Progenitor cell of endocrine pancreas (in vitro differentiated cells): ENCODE measurements at regions not wholly inside any gene's neighbourhood (a gene's known extent, or its start where the extent isn't known, plus 50 kb on each side); places are given as distances from the start of the nearest gene placed in this dataset.

Experiments
- DNase-seq: peaks from one replicate; pipeline ENCODE4 v3.0.0; 2021; ENCODE audit warnings: low spot score; ENCODE audit not compliant: unreplicated experiment
- H3K27ac Mint-ChIP-seq: 2 replicates; pipeline ENCODE4 v1.8.0; 2021; ENCODE audit warnings: mild to moderate bottlenecking, moderate library complexity, mixed read lengths
- H3K27me3 Mint-ChIP-seq: 2 replicates; pipeline ENCODE4 v1.8.0; 2021; ENCODE audit warnings: mixed read lengths
- H3K36me3 Mint-ChIP-seq: 2 replicates; pipeline ENCODE4 v1.8.0; 2022; ENCODE audit warnings: mixed read lengths; ENCODE audit not compliant: insufficient read depth
- H3K4me1 Mint-ChIP-seq: 2 replicates; pipeline ENCODE4 v1.8.0; 2021; ENCODE audit warnings: low read depth, mixed read lengths
- H3K4me3 Mint-ChIP-seq: 2 replicates; pipeline ENCODE4 v1.8.0; 2021; ENCODE audit warnings: low read depth, mild to moderate bottlenecking, moderate library complexity, mixed read lengths
- H3K9me3 Mint-ChIP-seq: 2 replicates; pipeline ENCODE4 v1.8.0; 2021; ENCODE audit warnings: low read depth, mixed read lengths
- CTCF ChIP-seq: fragments of 200-600 bp; sonication (generic); IDR thresholded peaks from one replicate; pipeline ENCODE4 v1.5.0; 2021; ENCODE audit warnings: antibody characterized with exemption, mild to moderate bottlenecking; ENCODE audit not compliant: unreplicated experiment

DNA sequence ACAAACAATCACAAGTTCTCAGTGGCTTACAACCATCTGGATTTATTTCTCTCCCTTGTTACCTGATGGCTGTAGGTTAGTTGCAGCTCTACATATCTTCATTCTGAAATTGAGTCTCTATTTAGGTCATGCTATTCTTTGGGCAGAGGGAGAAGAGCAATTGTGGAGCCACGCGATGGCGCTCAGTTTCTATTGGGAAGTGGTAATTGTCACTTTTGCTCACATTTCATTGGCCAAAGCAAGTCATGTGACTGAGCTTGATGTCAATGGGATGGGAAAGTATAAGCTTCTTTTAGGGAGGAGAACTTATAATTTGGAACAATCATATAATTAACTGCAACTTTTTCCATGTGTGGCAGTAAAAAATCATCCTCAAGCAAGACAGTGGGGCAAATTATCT lies 166.5 kb downstream of the LMO4 start:
- Mint-ChIP-seq H3K9me3 (no peaks in the 10 kb centered on the region), H3K36me3 (no peaks in the 10 kb centered on the region), H3K27ac (no peak overlapping the region), H3K4me1 (peaks cover 12% of the 10 kb centered on the region), H3K27me3 (no peaks in the 10 kb centered on the region), H3K4me3 (no peak overlapping the region)
- DNase-seq, result no peak
- TF ChIP-seq CTCF, result no peak

DNA sequence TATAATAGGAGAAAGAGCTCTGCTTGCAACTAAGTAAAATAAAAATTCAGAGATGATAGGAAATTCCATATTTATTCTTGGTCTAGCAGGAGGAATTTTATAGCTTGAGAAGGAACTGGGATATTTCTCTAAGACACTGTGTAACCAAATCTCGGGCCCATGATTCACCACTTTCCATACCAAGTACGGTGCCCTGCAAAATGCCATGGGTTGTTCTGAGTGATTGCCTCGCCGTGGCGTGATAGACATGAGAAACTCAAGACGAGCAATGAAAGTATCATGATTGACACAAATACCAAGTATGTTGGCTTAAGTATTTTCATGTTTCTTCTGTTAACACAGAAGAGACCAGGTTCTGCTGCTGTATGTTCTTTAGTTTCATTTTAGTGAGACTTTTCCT lies 167.2 kb downstream of the LMO4 start:
- Mint-ChIP-seq H3K9me3 (no peaks in the 10 kb centered on the region), H3K36me3 (no peaks in the 10 kb centered on the region), H3K4me1 (peaks cover 12% of the 10 kb centered on the region), H3K27me3 (no peaks in the 10 kb centered on the region), H3K27ac (no peak overlapping the region), H3K4me3 (no peak overlapping the region)
- DNase-seq, result no peak
- TF ChIP-seq CTCF, result no peak

DNA sequence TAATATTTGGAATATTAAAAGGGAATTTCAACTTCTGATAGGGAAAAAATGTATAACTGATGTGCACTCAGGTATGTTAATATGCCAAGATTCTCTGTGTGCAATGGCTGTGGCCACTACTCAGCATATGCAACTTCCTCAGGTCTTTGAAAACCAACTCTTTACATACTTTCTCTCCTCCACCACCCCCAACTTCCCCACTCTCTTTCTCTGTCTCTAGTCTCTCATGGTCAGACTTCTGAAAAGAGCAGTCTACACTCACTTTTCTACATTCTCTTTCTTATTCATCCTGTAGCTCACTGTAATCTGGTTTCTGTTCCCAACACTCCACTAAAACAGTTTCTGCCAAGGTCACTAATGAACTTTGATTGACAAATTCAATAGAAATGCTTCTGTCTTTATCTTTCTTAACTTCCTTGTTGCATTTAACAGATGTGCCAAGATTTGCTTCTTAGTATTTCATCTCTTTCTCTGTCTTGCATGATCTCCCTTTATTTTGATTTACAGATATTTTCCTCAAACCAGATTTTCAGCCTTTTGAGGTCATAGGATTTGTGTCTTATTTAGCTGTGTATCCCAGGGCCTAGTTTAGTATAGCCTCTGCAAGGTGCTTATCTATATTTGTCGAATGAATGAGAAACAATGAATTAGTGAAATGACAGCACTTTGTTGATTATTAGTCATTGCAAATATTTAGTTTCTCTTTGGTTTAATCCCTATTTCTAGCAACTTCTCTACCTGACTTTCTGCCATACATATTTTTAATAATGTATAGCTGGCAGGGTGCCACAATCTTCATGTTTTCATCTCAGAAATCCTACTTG lies 168.9 kb downstream of the LMO4 start:
- no peak overlapping the region for H3K4me3 Mint-ChIP-seq

DNA sequence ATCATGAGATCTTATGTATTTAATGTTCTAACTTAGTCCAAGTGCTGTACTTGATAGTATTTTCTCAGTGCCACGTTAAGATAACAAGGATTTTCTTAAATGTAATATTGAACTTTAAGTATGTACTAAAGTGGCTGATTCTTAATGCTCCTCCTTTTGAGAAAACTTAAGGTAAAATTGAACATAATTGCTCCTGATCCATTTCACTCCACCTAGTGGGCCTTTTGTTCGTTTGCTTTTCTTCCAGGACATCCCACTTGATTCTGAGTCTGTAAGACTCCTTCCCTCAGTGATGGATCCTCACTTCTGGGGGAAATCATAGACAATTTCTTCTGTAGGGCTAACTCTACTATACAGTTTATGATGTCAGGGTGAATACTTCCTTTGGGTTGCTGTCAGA lies 173.1 kb downstream of the LMO4 start:
- Mint-ChIP-seq H3K4me1 (peaks cover 40% of the 10 kb centered on the region), H3K36me3 (no peaks in the 10 kb centered on the region), H3K9me3 (no peaks in the 10 kb centered on the region), H3K4me3 (no peak overlapping the region), H3K27ac (no peak overlapping the region), H3K27me3 (no peaks in the 10 kb centered on the region)
- no peak for DNase-seq
- TF ChIP-seq CTCF, result no peak

More for the DNA sequence above, 168.9 kb downstream of the LMO4 start:
- Mint-ChIP-seq H3K4me1 (peaks cover 12% of the 10 kb centered on the region), H3K27ac (peak overlapping the region; percentile 62), H3K27me3 (no peaks in the 10 kb centered on the region), H3K36me3 (no peaks in the 10 kb centered on the region), H3K9me3 (no peaks in the 10 kb centered on the region)
- no peak for TF ChIP-seq CTCF
- DNase-seq, result no peak

- peak overlapping the region; percentile 86 for H3K27ac Mint-ChIP-seq
These were observed 176.8 kb downstream of the LMO4 start for GRCh38 chr1:87505391-87505983.

More at GRCh38 chr1:87505391-87505983, 176.8 kb downstream of the LMO4 start:
- Mint-ChIP-seq H3K27me3 (no peaks in the 10 kb centered on the region), H3K4me1 (peaks cover 32% of the 10 kb centered on the region), H3K4me3 (no peak overlapping the region), H3K9me3 (peaks cover 3% of the 10 kb centered on the region), H3K36me3 (no peaks in the 10 kb centered on the region)
- no peak for DNase-seq
- TF ChIP-seq CTCF, result no peak
